GM10248 (cell line): ENCODE measurements at regions not wholly inside any gene's neighbourhood (a gene's known extent, or its start where the extent isn't known, plus 50 kb on each side); places are given as distances from the start of the nearest gene placed in this dataset.

Experiments used
- CTCF ChIA-PET: fragments of 300-600 bp; sonication (Branson Sonifier 250); formaldehyde crosslinking; extraction: SDS; loops from one replicate; lab custom pipeline; 2021; ENCODE audit warnings: antibody characterized with exemption; lab: Yijun Ruan, JAX
- POLR2A ChIA-PET: fragments of 350-650 bp; sonication (Branson Sonifier 250); formaldehyde crosslinking; extraction: SDS; loops from one replicate; lab custom pipeline; 2020; ENCODE audit warnings: antibody characterized with exemption; lab: Yijun Ruan, JAX
- DNase-seq: peaks from one replicate; pipeline ENCODE4 v3.0.0; 2012; ENCODE audit errors: extremely low spot score
- TF ChIP-seq, protein P1 (sequence below): IDR thresholded peaks from 2 replicates; pipeline ENCODE4 v1.5.1; 2012; ENCODE audit warnings: mild to moderate bottlenecking, low read depth; ENCODE audit errors: extremely low read depth, missing control alignments, control extremely low read depth

DNA sequence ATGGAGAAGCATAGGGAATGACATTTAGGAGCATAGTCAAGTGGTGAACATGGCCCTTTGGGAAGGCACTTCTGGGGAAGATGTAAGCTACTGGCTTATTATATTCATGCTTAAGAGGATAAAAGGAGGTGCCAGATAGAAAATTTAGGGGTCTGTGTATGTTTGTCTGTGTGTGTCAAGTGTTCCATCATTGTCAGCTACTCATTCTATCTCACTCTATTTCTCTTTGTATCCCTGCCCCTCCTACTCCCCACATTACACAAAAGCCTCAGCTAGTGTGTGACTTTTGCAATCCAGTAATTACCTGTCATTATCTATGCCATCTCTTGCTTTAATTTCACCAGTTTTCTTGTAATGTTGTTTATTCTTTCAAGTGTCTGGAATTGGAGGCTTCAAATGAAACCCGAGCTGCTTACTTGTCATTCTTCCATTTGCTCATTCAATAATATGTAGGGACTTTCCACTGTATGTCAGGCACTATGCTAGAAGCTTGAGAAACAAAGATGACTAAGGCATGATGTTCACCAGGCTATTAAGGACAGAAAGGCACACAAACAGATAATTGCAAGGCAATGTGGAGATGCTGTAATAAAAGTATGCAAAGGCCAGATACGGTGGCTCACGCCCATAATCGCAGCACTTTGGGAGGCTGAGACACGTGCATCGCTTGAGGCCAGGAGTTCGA is 229.8 kb upstream of the TEX13C start:
- ChIA-PET POLR2A (no interaction called here), CTCF (interaction anchor here (1.5 kb wide), 1 partner anchor 18 kb away, joined by 3 read pairs; no protein-coding TSS in a partner anchor)
- DNase-seq, result no peak
- TF ChIP-seq, protein P1, sequence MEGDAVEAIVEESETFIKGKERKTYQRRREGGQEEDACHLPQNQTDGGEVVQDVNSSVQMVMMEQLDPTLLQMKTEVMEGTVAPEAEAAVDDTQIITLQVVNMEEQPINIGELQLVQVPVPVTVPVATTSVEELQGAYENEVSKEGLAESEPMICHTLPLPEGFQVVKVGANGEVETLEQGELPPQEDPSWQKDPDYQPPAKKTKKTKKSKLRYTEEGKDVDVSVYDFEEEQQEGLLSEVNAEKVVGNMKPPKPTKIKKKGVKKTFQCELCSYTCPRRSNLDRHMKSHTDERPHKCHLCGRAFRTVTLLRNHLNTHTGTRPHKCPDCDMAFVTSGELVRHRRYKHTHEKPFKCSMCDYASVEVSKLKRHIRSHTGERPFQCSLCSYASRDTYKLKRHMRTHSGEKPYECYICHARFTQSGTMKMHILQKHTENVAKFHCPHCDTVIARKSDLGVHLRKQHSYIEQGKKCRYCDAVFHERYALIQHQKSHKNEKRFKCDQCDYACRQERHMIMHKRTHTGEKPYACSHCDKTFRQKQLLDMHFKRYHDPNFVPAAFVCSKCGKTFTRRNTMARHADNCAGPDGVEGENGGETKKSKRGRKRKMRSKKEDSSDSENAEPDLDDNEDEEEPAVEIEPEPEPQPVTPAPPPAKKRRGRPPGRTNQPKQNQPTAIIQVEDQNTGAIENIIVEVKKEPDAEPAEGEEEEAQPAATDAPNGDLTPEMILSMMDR, result no peak

- ChIA-PET CTCF (no interaction called here), POLR2A (no interaction called here)
- TF ChIP-seq, protein P1, result no peak
- no peak for DNase-seq
These were observed 225.8 kb upstream of the TEX13C start for GRCh38 chrX:125093852-125094251.

GRCh38 chrX:125094901-125095300 is 224.8 kb upstream of the TEX13C start:
- POLR2A ChIA-PET, result no interaction called here
- CTCF ChIA-PET, result no interaction called here
- DNase-seq, result no peak
- TF ChIP-seq, protein P1, result no peak

DNA sequence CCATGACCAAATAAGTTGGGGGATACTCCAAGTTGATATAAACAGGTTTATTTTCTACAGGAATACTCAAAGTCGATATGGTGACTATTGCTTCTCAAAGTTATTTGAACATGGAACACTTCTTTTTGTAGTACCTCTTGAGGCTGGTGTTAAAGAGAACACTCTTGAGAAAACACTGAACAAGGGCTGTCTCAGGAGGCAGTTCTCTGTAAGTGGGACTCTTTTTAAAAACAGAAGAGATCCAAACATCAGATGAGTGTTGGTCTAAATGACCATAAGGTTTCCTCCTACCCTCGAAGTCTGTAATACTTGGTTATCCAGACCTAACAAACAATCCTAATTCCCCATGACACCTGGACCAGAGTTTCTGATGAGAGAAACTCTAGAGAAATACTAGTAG is 223.2 kb upstream of the TEX13C start:
- POLR2A ChIA-PET, result no interaction called here
- CTCF ChIA-PET, result no interaction called here
- TF ChIP-seq, protein P1, result no peak
- DNase-seq, result no peak

- no peak for DNase-seq
- POLR2A ChIA-PET, result no interaction called here
- CTCF ChIA-PET, result no interaction called here
- TF ChIP-seq, protein P1, result no peak
These were observed 222.8 kb upstream of the TEX13C start for GRCh38 chrX:125096870-125097269.

GRCh38 chrX:125101971-125102755 is 217.5 kb upstream of the TEX13C start:
- CTCF ChIA-PET, result no interaction called here
- DNase-seq, result no peak
- TF ChIP-seq, protein P1, result no peak
- POLR2A ChIA-PET, result no interaction called here
